HG03575 (cell line): ENCODE measurements at regions not wholly inside any gene's neighbourhood (a gene's known extent, or its start where the extent isn't known, plus 50 kb on each side); places are given as distances from the start of the nearest gene placed in this dataset.

ENCODE experiments used
- ATAC-seq: cut with Tn5 transposase; IDR thresholded peaks from one replicate; pipeline ENCODE4 v1.9.1; 2021; ENCODE audit not compliant: unreplicated experiment, insufficient number of reproducible peaks, low FRiP score; ENCODE audit errors: extremely low read depth

DNA sequence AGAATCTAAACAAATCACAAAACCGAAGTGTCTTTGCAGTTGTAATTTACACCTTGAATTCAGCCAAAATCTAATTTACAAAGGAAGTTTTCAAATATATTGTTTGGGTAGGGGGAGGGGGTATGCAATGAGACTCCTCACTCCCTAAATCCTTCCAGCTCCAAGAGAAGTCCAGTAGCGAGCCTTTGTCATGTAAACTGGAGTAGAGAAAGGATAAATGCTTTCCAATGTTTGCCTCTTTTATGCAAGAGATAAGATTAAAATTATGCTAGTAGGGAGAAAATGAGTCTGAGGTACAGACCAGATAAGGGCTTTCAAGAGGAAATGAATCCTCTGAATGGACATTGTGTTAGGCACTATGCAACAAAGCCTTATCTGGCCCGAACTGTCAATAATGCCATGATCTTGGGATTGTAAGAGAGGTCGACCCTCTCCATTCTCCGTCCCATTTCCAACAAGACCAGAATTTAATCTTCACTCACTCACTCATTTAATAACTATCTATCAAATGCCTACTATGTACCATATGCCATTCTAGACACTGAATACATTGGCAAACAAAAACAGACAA is 199.2 kb downstream of the LACC1 start:
- ATAC-seq = no peak

DNA sequence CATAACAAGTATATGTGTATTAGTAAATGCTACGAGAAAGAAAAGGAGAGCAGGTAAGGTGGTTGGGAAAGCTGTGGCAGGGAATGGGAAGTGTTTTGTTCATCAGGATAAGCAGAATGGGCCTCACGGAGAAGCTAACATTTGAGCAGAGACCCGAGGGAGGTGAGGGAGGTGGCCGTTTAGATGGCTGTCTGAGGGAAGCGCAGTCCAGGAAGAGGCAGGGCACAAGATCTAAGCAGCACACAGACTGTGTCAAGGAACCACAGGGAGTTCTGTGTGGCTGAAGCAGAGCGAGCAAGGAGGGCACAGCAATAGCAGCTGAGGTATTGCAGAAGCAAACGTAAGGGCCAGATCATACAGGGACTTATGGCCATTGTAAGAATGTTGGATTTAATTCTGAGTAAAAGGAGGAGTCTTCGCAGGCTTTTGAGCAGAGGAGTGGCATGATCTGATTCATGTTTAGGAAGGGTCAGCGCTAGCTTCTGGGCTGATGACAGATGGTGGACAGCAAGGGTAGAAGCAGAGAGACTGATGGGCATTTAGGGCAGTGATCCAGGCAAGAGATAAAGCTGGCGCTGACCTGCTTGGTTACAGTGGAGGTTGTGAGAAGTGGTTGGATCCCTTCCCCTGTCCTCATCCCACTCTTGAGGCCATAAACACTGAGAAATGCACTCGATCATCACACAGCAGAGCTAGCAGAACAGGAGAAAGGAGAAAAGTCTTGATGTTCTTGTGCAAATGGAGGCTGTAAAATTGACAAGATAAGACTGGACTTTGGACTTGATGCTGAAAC is 199.9 kb downstream of the LACC1 start:
- no peak for ATAC-seq

- no peak for ATAC-seq
These were observed 204.4 kb downstream of the LACC1 start for GRCh38 chr13:44084146-44084545.

DNA sequence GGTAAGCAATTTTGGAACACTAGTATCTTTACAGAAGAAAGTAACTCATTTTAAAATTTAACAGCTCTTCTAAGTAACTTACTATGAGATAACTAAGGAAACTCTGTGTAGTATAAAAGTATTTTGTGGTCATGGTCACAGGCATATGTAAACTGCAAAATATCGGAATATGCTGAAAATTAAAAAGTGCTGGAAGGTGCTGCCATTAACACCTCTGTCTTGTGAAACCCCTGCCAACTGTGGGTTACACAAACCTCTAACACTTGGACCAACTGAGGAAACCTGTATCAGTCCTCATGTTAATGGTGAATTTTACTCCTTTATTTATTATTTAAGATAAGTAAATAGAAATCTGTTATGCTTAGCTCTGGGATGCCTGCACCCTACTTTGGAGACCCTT is 206.7 kb downstream of the LACC1 start:
- no peak for ATAC-seq

DNA sequence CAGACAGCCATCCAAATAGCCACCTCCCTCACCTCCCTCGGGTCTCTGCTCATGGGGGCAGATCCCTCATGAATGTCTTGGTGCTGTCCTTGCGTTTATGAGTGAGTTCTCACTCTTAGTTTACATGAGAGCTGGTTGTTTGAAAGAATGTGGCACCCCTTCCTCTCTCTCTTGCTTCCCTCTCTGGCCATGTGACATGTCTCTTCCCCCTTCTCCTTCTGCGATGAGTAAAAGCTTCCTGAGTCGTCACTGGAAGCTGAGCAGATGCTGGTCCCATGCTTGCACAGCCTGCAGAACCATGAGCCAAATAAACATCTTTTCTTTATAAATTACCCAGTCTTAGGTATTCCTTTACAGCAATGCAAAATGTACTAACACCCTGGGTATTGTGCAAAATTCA is 208.7 kb downstream of the LACC1 start:
- ATAC-seq = no peak

GRCh38 chr13:44088991-44089413 is 209.3 kb downstream of the LACC1 start:
- ATAC-seq = no peak

GRCh38 chr13:44089452-44089851 is 209.7 kb downstream of the LACC1 start:
- no peak for ATAC-seq

DNA sequence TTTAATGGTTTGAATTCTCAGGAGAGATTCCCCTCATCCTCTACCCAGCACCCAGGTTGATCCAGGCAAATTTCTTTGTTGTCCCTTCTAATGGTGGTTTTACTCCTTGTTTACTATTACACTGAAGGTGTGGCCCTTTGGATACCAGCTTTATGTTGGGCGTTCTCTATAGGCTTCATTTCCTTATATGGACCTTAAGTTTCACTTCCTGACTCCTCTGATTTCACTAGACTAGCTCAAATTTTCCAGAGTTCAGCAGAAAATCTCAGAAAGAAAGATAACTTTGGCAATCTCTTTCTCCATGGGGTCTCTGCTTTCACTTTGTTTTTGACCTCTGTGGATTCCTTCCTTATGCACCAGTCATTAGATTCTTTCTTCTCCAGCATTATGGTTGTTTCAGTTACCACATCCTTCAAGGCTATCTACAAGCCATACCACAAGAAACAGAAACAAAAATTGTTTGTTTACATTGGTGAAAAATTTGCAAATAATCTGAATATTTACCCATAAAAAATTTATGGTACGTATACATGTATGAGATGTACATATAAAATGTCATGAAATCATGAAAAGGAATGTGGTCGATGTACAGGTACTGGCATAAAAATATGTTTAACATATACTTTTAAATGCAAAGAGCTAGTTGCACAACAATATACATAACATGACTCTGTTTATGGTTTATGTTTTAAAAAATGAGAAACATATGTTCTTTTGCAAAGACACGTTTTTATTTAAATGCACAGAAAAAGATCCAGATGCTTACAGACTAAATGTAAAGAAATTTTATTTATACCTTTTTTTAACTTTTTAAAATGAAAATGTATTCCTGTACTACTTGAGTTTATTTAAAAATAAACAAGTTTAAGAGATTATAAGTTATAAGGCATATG is 212.6 kb downstream of the LACC1 start:
- no peak for ATAC-seq

- no peak for ATAC-seq
These were observed 214.2 kb downstream of the LACC1 start for GRCh38 chr13:44093607-44094564.

GRCh38 chr13:44096901-44097300 is 217.2 kb downstream of the LACC1 start:
- no peak for ATAC-seq

DNA sequence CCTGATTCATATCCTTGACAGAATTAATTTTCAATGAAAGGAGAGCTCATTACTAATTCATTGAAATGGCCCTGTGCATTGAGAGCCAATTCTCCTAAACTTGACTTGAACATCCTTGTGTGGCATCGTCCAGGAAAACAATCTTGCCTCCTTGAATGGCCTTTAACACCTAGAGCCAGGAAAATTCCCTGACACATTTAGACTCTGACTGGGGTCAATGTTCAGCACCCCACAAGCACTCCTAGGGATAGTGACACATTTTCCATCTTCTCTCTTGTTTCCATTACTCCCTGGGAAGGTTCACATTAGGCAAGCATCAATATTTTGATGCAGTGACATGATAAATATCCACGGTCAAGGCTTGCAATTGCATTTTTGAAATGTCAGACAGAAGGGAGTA is 218.9 kb downstream of the LACC1 start:
- no peak for ATAC-seq

DNA sequence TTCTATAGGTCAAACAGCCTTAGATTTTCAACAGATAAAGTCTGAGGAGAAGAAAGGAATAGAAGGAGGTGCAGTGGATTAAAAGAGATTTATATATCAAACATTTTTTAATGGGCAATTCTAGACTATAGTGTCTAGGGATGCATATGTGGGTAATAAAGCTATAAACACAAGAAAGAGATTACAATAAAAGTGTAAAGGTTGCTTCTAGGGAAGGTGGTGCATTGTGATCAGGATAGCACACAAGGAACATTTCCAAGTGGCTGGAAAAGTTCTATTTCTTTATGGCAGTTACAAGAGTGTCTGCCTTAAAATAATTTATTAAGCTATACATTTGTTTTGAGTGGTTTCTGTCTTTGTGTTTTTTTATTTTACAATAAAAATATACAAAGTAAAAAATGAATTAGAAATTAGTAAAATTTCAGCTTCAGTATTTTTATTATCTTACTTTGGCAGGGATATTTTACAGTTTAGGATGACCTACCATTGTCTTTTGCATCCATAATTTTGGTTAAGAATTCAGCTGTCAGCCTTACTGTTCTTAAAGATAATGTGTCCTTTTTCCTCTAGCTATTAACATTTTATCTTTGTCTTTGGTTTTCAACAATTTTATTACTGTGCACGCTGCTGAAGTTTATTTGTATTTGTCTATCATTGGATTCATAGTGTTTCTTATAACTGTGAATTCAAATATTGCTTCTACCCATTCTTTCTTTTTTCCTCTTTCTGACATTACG is 221.8 kb downstream of the LACC1 start:
- ATAC-seq = no peak

DNA sequence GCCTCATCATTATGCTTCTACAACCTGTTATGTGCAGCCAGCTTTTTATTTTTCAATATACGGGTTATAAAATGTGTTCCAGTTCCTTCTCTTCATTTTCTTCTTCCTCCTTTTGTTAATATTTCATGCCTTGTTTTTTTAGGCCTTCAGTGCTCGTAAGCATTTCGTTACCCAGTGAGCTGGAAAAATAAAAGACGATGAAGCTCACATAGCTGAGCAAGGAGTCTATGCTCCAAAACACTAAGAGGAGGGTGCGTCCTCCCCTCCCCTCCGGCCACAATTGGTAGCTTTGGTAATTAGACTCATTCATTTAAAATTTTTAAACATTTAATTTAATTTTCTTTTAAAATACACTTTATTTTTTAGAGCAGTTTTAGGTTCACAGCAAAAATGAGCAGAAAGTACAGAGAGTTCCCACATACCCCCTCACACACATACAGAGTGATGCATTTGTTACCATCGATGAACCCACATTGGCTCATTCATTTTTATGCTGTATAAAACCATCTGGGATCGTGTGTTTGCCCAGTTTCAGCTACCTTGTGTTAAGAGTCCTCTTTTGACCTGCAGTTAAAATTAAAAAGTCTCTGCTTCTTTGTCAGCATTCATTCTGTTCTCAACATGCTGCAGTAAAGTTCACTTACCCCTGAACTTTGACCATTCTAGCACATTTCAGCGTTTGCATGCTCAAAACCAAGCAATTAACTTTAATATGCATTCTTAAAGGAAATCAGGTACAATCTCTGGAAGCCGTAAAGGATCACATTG is 223.9 kb downstream of the LACC1 start:
- ATAC-seq = no peak

DNA sequence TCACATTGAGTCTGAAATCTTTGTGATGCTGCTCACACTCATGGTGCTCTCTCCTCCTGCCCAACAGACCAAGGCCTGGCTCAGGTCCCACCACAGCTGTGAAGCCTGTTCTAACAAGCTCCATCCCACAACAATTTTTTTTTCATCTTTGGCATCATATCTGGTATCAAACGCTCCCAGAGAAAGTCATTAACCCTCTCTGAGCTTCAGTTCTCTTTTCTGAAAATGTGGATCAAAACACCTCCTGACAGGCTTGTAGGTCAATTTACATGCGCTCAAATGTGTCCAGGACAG is 224.4 kb downstream of the LACC1 start:
- no peak for ATAC-seq

- ATAC-seq = no peak
These were observed 225.3 kb downstream of the LACC1 start for GRCh38 chr13:44104969-44105368.

DNA sequence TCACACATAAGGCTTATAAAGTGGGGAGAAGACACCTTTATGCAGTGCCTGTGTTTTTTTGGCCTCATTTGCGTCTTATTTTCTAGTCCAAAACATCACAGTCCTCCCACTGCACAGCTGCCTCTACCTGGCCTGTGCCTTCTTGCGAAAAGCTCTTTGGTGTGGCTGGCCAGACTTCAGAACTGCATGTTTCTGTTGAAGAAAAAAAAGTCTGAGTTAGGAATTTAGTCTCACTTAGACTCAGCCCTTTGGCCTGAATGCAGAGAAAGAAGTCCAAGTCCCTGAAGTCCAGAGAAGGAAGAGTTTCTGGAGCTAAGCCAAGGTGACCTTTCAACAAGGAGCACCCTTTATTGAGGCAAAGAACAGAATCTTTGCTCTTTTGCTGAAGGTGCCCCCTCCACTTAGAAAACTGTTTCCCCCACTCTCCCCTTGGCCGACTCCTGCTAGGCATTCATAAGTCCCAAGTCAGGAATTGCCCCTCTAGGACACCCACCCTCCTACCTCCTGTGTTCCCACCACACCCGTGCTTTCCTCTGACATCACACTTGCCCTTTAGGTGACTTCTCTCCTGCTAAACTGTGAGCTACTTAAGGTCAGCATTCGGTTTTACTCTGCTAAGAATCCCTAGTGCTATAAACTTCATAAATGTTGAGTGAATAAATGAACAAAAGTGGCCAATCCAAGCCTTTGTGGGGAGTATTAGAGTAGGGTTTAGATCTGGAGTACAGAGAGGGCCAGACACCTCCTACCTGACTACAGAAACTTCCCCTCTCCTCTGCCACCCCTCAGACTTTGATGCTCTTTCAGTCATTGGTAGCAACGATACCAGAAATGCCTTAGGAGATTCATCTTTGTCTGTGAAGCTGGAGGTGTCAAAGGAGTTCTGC is 226.8 kb downstream of the LACC1 start:
- ATAC-seq = no peak
